ENCODE measurements at regions not wholly inside any gene's neighbourhood (a gene's known extent, or its start where the extent isn't known, plus 50 kb on each side); places are given as distances from the start of the nearest gene placed in this dataset.

GRCh38 chr4:157795495-157795894 lies 377.3 kb downstream of the GASK1B start:
- H3K4me3 ChIP-seq (ENCODE audit: control insufficient read depth in 1 of 7, extremely low read depth in 1 of 7, insufficient read depth in 4 of 7, low read depth in 2 of 7, low read length in 6 of 7) = no peak overlapping the region
- CTCF ChIA-PET = no interaction called here
- no peaks in the 10 kb centered on the region for H3K27me3 ChIP-seq (replicated peaks in 2 of 5; ENCODE audit: control insufficient read depth in 4 of 5, insufficient read depth in 5 of 5, low read length in 4 of 5)
- WGBS (ENCODE audit: insufficient coverage) = no CpG with 5 or more reads among the region's 1 CpG
- H3K9me3 ChIP-seq (ENCODE audit: control extremely low read depth in 1 of 5, control insufficient read depth in 4 of 5, insufficient read depth in 2 of 5, low read depth in 1 of 5, low read length in 4 of 5) = no peaks in the 10 kb centered on the region
- H3K27ac ChIP-seq (ENCODE audit: insufficient read depth in 1 of 2, low read depth in 1 of 2, low read length in 2 of 2, poor library complexity in 1 of 2, severe bottlenecking in 2 of 2) = no peak overlapping the region
- POLR2A ChIA-PET = no interaction called here
- no peaks in the 10 kb centered on the region for H3K36me3 ChIP-seq (ENCODE audit: control insufficient read depth in 4 of 4, insufficient read depth in 4 of 4, low read length in 3 of 4)
- H3K4me1 ChIP-seq (ENCODE audit: control extremely low read depth in 1 of 4, control insufficient read depth in 4 of 4, insufficient read depth in 4 of 4, low read length in 3 of 4) = no peaks in the 10 kb centered on the region
- DNase-seq = no peak

- ChIA-PET CTCF (interaction anchor here (1.1 kb wide), 1 partner anchor 23 kb away, joined by 3 read pairs; no protein-coding TSS in a partner anchor), POLR2A (no interaction called here)
- H3K27ac ChIP-seq (ENCODE audit: insufficient read depth in 1 of 2, low read depth in 1 of 2, low read length in 2 of 2, poor library complexity in 1 of 2, severe bottlenecking in 2 of 2) = no peak overlapping the region
- H3K27me3 ChIP-seq (replicated peaks in 2 of 5; ENCODE audit: control insufficient read depth in 4 of 5, insufficient read depth in 5 of 5, low read length in 4 of 5) = no peaks in the 10 kb centered on the region
- no peak overlapping the region for H3K4me3 ChIP-seq (ENCODE audit: control insufficient read depth in 1 of 7, extremely low read depth in 1 of 7, insufficient read depth in 4 of 7, low read depth in 2 of 7, low read length in 6 of 7)
- no peaks in the 10 kb centered on the region for H3K36me3 ChIP-seq (ENCODE audit: control insufficient read depth in 4 of 4, insufficient read depth in 4 of 4, low read length in 3 of 4)
- no peaks in the 10 kb centered on the region for H3K4me1 ChIP-seq (ENCODE audit: control extremely low read depth in 1 of 4, control insufficient read depth in 4 of 4, insufficient read depth in 4 of 4, low read length in 3 of 4)
- DNase-seq = no peak
- H3K9me3 ChIP-seq (ENCODE audit: control extremely low read depth in 1 of 5, control insufficient read depth in 4 of 5, insufficient read depth in 2 of 5, low read depth in 1 of 5, low read length in 4 of 5) = no peaks in the 10 kb centered on the region
Observed at GRCh38 chr4:157792716-157793115, 380.1 kb downstream of the GASK1B start.

GRCh38 chr4:157791236-157791635 lies 381.6 kb downstream of the GASK1B start:
- WGBS (ENCODE audit: insufficient coverage) = no CpG with 5 or more reads among the region's 1 CpG
- H3K4me1 ChIP-seq (ENCODE audit: control extremely low read depth in 1 of 4, control insufficient read depth in 4 of 4, insufficient read depth in 4 of 4, low read length in 3 of 4) = no peaks in the 10 kb centered on the region

GRCh38 chr4:157787618-157788017 lies 385.2 kb downstream of the GASK1B start:
- no peaks in the 10 kb centered on the region for H3K9me3 ChIP-seq (ENCODE audit: control extremely low read depth in 1 of 5, control insufficient read depth in 4 of 5, insufficient read depth in 2 of 5, low read depth in 1 of 5, low read length in 4 of 5)
- no peak overlapping the region for H3K4me3 ChIP-seq (ENCODE audit: control insufficient read depth in 1 of 7, extremely low read depth in 1 of 7, insufficient read depth in 4 of 7, low read depth in 2 of 7, low read length in 6 of 7)
- CTCF ChIA-PET = no interaction called here
- POLR2A ChIA-PET = no interaction called here
- no peaks in the 10 kb centered on the region for H3K36me3 ChIP-seq (ENCODE audit: control insufficient read depth in 4 of 4, insufficient read depth in 4 of 4, low read length in 3 of 4)
- H3K4me1 ChIP-seq (ENCODE audit: control extremely low read depth in 1 of 4, control insufficient read depth in 4 of 4, insufficient read depth in 4 of 4, low read length in 3 of 4) = no peaks in the 10 kb centered on the region
- H3K27ac ChIP-seq (ENCODE audit: insufficient read depth in 1 of 2, low read depth in 1 of 2, low read length in 2 of 2, poor library complexity in 1 of 2, severe bottlenecking in 2 of 2) = no peak overlapping the region
- WGBS (ENCODE audit: insufficient coverage) = 100% methylated on average over 1 of the region's 2 CpGs
- DNase-seq = no peak
- H3K27me3 ChIP-seq (replicated peaks in 2 of 5; ENCODE audit: control insufficient read depth in 4 of 5, insufficient read depth in 5 of 5, low read length in 4 of 5) = no peaks in the 10 kb centered on the region

More at GRCh38 chr4:157791236-157791635, 381.6 kb downstream of the GASK1B start:
- CTCF ChIA-PET = no interaction called here
- no peak for DNase-seq
- Histone ChIP-seq H3K27ac (ENCODE audit: insufficient read depth in 1 of 2, low read depth in 1 of 2, low read length in 2 of 2, poor library complexity in 1 of 2, severe bottlenecking in 2 of 2) (no peak overlapping the region), H3K9me3 (ENCODE audit: control extremely low read depth in 1 of 5, control insufficient read depth in 4 of 5, insufficient read depth in 2 of 5, low read depth in 1 of 5, low read length in 4 of 5) (no peaks in the 10 kb centered on the region), H3K4me3 (ENCODE audit: control insufficient read depth in 1 of 7, extremely low read depth in 1 of 7, insufficient read depth in 4 of 7, low read depth in 2 of 7, low read length in 6 of 7) (no peak overlapping the region), H3K27me3 (replicated peaks in 2 of 5; ENCODE audit: control insufficient read depth in 4 of 5, insufficient read depth in 5 of 5, low read length in 4 of 5) (no peaks in the 10 kb centered on the region), H3K36me3 (ENCODE audit: control insufficient read depth in 4 of 4, insufficient read depth in 4 of 4, low read length in 3 of 4) (no peaks in the 10 kb centered on the region)
- POLR2A ChIA-PET = no interaction called here

GRCh38 chr4:157781361-157781760 lies 391.5 kb downstream of the GASK1B start:
- 100% methylated on average over 2 of the region's 2 CpGs for WGBS (ENCODE audit: insufficient coverage)
- DNase-seq = no peak
- no peaks in the 10 kb centered on the region for H3K9me3 ChIP-seq (ENCODE audit: control extremely low read depth in 1 of 5, control insufficient read depth in 4 of 5, insufficient read depth in 2 of 5, low read depth in 1 of 5, low read length in 4 of 5)
- CTCF ChIA-PET = interaction anchor here (1.1 kb wide), 1 partner anchor 27 kb away, joined by 3 read pairs; no protein-coding TSS in a partner anchor
- H3K4me1 ChIP-seq (ENCODE audit: control extremely low read depth in 1 of 4, control insufficient read depth in 4 of 4, insufficient read depth in 4 of 4, low read length in 3 of 4) = no peaks in the 10 kb centered on the region
- H3K4me3 ChIP-seq (ENCODE audit: control insufficient read depth in 1 of 7, extremely low read depth in 1 of 7, insufficient read depth in 4 of 7, low read depth in 2 of 7, low read length in 6 of 7) = no peak overlapping the region
- no peak overlapping the region for H3K27ac ChIP-seq (ENCODE audit: insufficient read depth in 1 of 2, low read depth in 1 of 2, low read length in 2 of 2, poor library complexity in 1 of 2, severe bottlenecking in 2 of 2)
- H3K27me3 ChIP-seq (replicated peaks in 2 of 5; ENCODE audit: control insufficient read depth in 4 of 5, insufficient read depth in 5 of 5, low read length in 4 of 5) = no peaks in the 10 kb centered on the region
- no peaks in the 10 kb centered on the region for H3K36me3 ChIP-seq (ENCODE audit: control insufficient read depth in 4 of 4, insufficient read depth in 4 of 4, low read length in 3 of 4)
- POLR2A ChIA-PET = no interaction called here

- H3K36me3 ChIP-seq (ENCODE audit: control insufficient read depth in 4 of 4, insufficient read depth in 4 of 4, low read length in 3 of 4) = no peaks in the 10 kb centered on the region
- H3K4me1 ChIP-seq (ENCODE audit: control extremely low read depth in 1 of 4, control insufficient read depth in 4 of 4, insufficient read depth in 4 of 4, low read length in 3 of 4) = no peaks in the 10 kb centered on the region
- CTCF ChIA-PET = no interaction called here
- no peak overlapping the region for H3K27ac ChIP-seq (ENCODE audit: insufficient read depth in 1 of 2, low read depth in 1 of 2, low read length in 2 of 2, poor library complexity in 1 of 2, severe bottlenecking in 2 of 2)
- POLR2A ChIA-PET = no interaction called here
- no CpG with 5 or more reads among the region's 1 CpG for WGBS (ENCODE audit: insufficient coverage)
- DNase-seq = no peak
- no peak overlapping the region for H3K4me3 ChIP-seq (ENCODE audit: control insufficient read depth in 1 of 7, extremely low read depth in 1 of 7, insufficient read depth in 4 of 7, low read depth in 2 of 7, low read length in 6 of 7)
- no peaks in the 10 kb centered on the region for H3K9me3 ChIP-seq (ENCODE audit: control extremely low read depth in 1 of 5, control insufficient read depth in 4 of 5, insufficient read depth in 2 of 5, low read depth in 1 of 5, low read length in 4 of 5)
- H3K27me3 ChIP-seq (replicated peaks in 2 of 5; ENCODE audit: control insufficient read depth in 4 of 5, insufficient read depth in 5 of 5, low read length in 4 of 5) = no peaks in the 10 kb centered on the region
Observed at GRCh38 chr4:157779081-157779480, 393.7 kb downstream of the GASK1B start.

- ChIA-PET POLR2A (no interaction called here), CTCF (no interaction called here)
- Histone ChIP-seq H3K9me3 (ENCODE audit: control extremely low read depth in 1 of 5, control insufficient read depth in 4 of 5, insufficient read depth in 2 of 5, low read depth in 1 of 5, low read length in 4 of 5) (no peaks in the 10 kb centered on the region), H3K4me3 (ENCODE audit: control insufficient read depth in 1 of 7, extremely low read depth in 1 of 7, insufficient read depth in 4 of 7, low read depth in 2 of 7, low read length in 6 of 7) (no peak overlapping the region), H3K4me1 (ENCODE audit: control extremely low read depth in 1 of 4, control insufficient read depth in 4 of 4, insufficient read depth in 4 of 4, low read length in 3 of 4) (no peaks in the 10 kb centered on the region), H3K36me3 (ENCODE audit: control insufficient read depth in 4 of 4, insufficient read depth in 4 of 4, low read length in 3 of 4) (no peaks in the 10 kb centered on the region), H3K27ac (ENCODE audit: insufficient read depth in 1 of 2, low read depth in 1 of 2, low read length in 2 of 2, poor library complexity in 1 of 2, severe bottlenecking in 2 of 2) (no peak overlapping the region), H3K27me3 (replicated peaks in 2 of 5; ENCODE audit: control insufficient read depth in 4 of 5, insufficient read depth in 5 of 5, low read length in 4 of 5) (no peaks in the 10 kb centered on the region)
- no CpG with 5 or more reads among the region's 1 CpG for WGBS (ENCODE audit: insufficient coverage)
- DNase-seq = no peak
Observed at GRCh38 chr4:157776930-157777528, 395.8 kb downstream of the GASK1B start.

All from common myeloid progenitor, CD34-positive (primary cell).